SK-N-SH treated with all-trans-retinoic acid at 6 μM for 48 hours (cell line): ENCODE measurements at regions not wholly inside any gene's neighbourhood (a gene's known extent, or its start where the extent isn't known, plus 50 kb on each side); places are given as distances from the start of the nearest gene placed in this dataset.

ENCODE experiments used
- ARNTL ChIP-seq: fragments of 450-650 bp; formaldehyde crosslinking; IDR thresholded peaks from 2 replicates; pipeline ENCODE4 v1.5.0; 2020; ENCODE audit warnings: low read depth, mild to moderate bottlenecking, moderate library complexity, borderline replicate concordance
- CREB5 ChIP-seq: fragments of 250-450 bp; sonication (Bioruptor Pico); IDR thresholded peaks from 2 replicates; pipeline ENCODE4 v1.5.1; 2020; ENCODE audit warnings: low read depth, mild to moderate bottlenecking, moderate library complexity
- ISL1 ChIP-seq: fragments of 250-450 bp; sonication (Bioruptor Pico); IDR thresholded peaks from 2 replicates; pipeline ENCODE4 v2.1.2; 2022; ENCODE audit warnings: mild to moderate bottlenecking, moderate library complexity
- OSR1 ChIP-seq: fragments of 250-450 bp; sonication (Bioruptor Pico); IDR thresholded peaks from 2 replicates; pipeline ENCODE4 v1.8.0; 2022; ENCODE audit warnings: moderate library complexity, mild to moderate bottlenecking, inconsistent platforms
- PATZ1 ChIP-seq: fragments of 250-450 bp; sonication (Bioruptor Pico); IDR thresholded peaks from 2 replicates; pipeline ENCODE4 v1.8.0; 2020; ENCODE audit warnings: mild to moderate bottlenecking, moderate library complexity, borderline replicate concordance
- POU6F1 ChIP-seq: fragments of 250-450 bp; sonication (Bioruptor Pico); IDR thresholded peaks from 2 replicates; pipeline ENCODE4 v1.8.0; 2021; ENCODE audit warnings: low read depth, mild to moderate bottlenecking, moderate library complexity, borderline replicate concordance
- PPARA ChIP-seq: fragments of 250-450 bp; sonication (Bioruptor Pico); IDR thresholded peaks from 2 replicates; pipeline ENCODE4 v1.5.0; 2020; ENCODE audit warnings: mild to moderate bottlenecking, borderline replicate concordance
- RARB ChIP-seq: fragments of 250-450 bp; sonication (Bioruptor Pico); IDR thresholded peaks from 2 replicates; pipeline ENCODE4 v1.8.0; 2021; ENCODE audit warnings: mild to moderate bottlenecking, moderate library complexity
- SNAI2 ChIP-seq: fragments of 250-450 bp; sonication (Bioruptor Pico); IDR thresholded peaks from 2 replicates; pipeline ENCODE4 v1.5.0; 2020; ENCODE audit warnings: mild to moderate bottlenecking, moderate library complexity
- ZC3H10 ChIP-seq: fragments of 250-450 bp; sonication (Bioruptor Pico); IDR thresholded peaks from 2 replicates; pipeline ENCODE4 v1.5.1; 2021; ENCODE audit warnings: mild to moderate bottlenecking, moderate library complexity
- ZFP30 ChIP-seq: fragments of 450-650 bp; formaldehyde crosslinking; IDR thresholded peaks from 2 replicates; pipeline ENCODE4 v1.5.0; 2022; ENCODE audit warnings: mild to moderate bottlenecking, moderate library complexity
- ZNF565 ChIP-seq: fragments of 450-650 bp; formaldehyde crosslinking; conservative IDR thresholded peaks from 2 replicates; pipeline ENCODE4 v1.5.0; 2020; ENCODE audit warnings: low read depth, mild to moderate bottlenecking, moderate library complexity

- TF ChIP-seq ZFP30 (CRISPR knock-in tag), result no peak
- no peak for TF ChIP-seq PATZ1 (CRISPR knock-in tag)
- TF ChIP-seq ZNF565 (CRISPR knock-in tag), result no peak
- no peak for TF ChIP-seq SNAI2 (CRISPR knock-in tag)
- no peak for TF ChIP-seq RARB (CRISPR knock-in tag)
- TF ChIP-seq OSR1, result no peak
- TF ChIP-seq ARNTL (CRISPR knock-in tag), result no peak
- TF ChIP-seq ZC3H10 (CRISPR knock-in tag), result no peak
- no peak for TF ChIP-seq CREB5
- no peak for TF ChIP-seq ISL1 (CRISPR knock-in tag)
- TF ChIP-seq PPARA, result no peak
- TF ChIP-seq POU6F1 (CRISPR knock-in tag), result no peak
Observed at GRCh38 chr7:69020536-69020935, 577.7 kb upstream of the AUTS2 start.
